Tibial nerve (tissue), 4 donors: ENCODE measurements at regions not wholly inside any gene's neighbourhood (a gene's known extent, or its start where the extent isn't known, plus 50 kb on each side); places are given as distances from the start of the nearest gene placed in this dataset.

Experiments used
- DNase-seq, 2 donors: peaks; one replicate each; pipeline ENCODE4 v3.0.0-alpha.2; 2019; ENCODE audit warnings: low spot score in 2 of 2
- H3K27ac ChIP-seq, 4 donors: fragments of 200-600 bp; sonication (generic) in 3 of 4; one replicate each; pipeline ENCODE4 v1.5.1; 2017 to 2019; ENCODE audit warnings: mild to moderate bottlenecking in 1 of 4
- H3K27me3 ChIP-seq, 2 donors: fragments of 200-600 bp; sonication (generic) in 1 of 2; one replicate each; pipeline versions ENCODE4 v1.5.1 to v1.6.0; 2017 to 2019
- H3K36me3 ChIP-seq, 3 donors: fragments of 200-600 bp; sonication (generic); one replicate each; pipeline ENCODE4 v1.5.1; 2018 to 2019
- H3K4me1 ChIP-seq, 4 donors: fragments of 200-600 bp; sonication (generic) in 3 of 4; one replicate each; pipeline ENCODE4 v1.5.1; 2017 to 2019
- H3K4me3 ChIP-seq, 4 donors: fragments of 200-600 bp; sonication (generic) in 3 of 4; one replicate each; pipeline ENCODE4 v1.5.1; 2017 to 2019; ENCODE audit warnings: mild to moderate bottlenecking in 1 of 4, moderate library complexity in 1 of 4
- H3K9me3 ChIP-seq, 4 donors: fragments of 200-600 bp; sonication (generic) in 3 of 4; one replicate each; pipeline ENCODE4 v1.5.1; 2017 to 2019
- EP300 ChIP-seq, 2 donors: sonication (generic); formaldehyde crosslinking; IDR thresholded peaks; one replicate each; pipeline ENCODE4 v1.6.1; 2017; ENCODE audit warnings: antibody characterized with exemption in 2 of 2, mild to moderate bottlenecking in 1 of 2
- POLR2A ChIP-seq, 2 donors: fragments of 450-650 bp; IDR thresholded peaks; one replicate each; pipeline ENCODE4 v1.6.1; 2017; ENCODE audit warnings: antibody characterized with exemption in 2 of 2, mild to moderate bottlenecking in 2 of 2, moderate library complexity in 2 of 2
- WGBS, 2 donors: methylation state at CpG; one replicate each; pipeline ENCODE4 v1.1.5; 2018; 5-methylcytosine and 5-hydroxymethylcytosine counted together
- TF ChIP-seq, protein P1 (sequence below), 5 experiments: fragments of 200-600 bp in 3 of 5; fragments of 450-650 bp in 2 of 5; sonication (generic) in 3 of 5; IDR thresholded peaks; one replicate each; pipeline ENCODE4 v1.5.1; 2016 to 2019; ENCODE audit warnings: antibody characterized with exemption in 5 of 5, mild to moderate bottlenecking in 3 of 5, moderate library complexity in 2 of 5

GRCh38 chr7:89928451-89928850 is 225.8 kb upstream of the STEAP1 start:
- no peak overlapping the region for H3K27ac ChIP-seq
- TF ChIP-seq POLR2A (IDR thresholded peaks at IDR 0.05) (no peak), EP300 (IDR thresholded peaks at IDR 0.05) (no peak)
- TF ChIP-seq, protein P1, sequence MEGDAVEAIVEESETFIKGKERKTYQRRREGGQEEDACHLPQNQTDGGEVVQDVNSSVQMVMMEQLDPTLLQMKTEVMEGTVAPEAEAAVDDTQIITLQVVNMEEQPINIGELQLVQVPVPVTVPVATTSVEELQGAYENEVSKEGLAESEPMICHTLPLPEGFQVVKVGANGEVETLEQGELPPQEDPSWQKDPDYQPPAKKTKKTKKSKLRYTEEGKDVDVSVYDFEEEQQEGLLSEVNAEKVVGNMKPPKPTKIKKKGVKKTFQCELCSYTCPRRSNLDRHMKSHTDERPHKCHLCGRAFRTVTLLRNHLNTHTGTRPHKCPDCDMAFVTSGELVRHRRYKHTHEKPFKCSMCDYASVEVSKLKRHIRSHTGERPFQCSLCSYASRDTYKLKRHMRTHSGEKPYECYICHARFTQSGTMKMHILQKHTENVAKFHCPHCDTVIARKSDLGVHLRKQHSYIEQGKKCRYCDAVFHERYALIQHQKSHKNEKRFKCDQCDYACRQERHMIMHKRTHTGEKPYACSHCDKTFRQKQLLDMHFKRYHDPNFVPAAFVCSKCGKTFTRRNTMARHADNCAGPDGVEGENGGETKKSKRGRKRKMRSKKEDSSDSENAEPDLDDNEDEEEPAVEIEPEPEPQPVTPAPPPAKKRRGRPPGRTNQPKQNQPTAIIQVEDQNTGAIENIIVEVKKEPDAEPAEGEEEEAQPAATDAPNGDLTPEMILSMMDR (IDR thresholded peaks at IDR 0.05) = no peak
- H3K27me3 ChIP-seq = no peaks in the 10 kb centered on the region
- no peaks in the 10 kb centered on the region for H3K9me3 ChIP-seq
- no peak overlapping the region for H3K4me3 ChIP-seq
- H3K4me1 ChIP-seq = no peaks in the 10 kb centered on the region
- DNase-seq = no peak
- H3K36me3 ChIP-seq = no peaks in the 10 kb centered on the region
- WGBS, 2 donors = 93 to 95% methylated on average over 1 of the region's 1 CpG

- H3K4me1 ChIP-seq = no peaks in the 10 kb centered on the region
- 17 to 18% methylated on average over 1 of the region's 1 CpG for WGBS, 2 donors
- DNase-seq = no peak
- no peak overlapping the region for H3K4me3 ChIP-seq
- no peaks in the 10 kb centered on the region for H3K36me3 ChIP-seq
- no peaks in the 10 kb centered on the region for H3K9me3 ChIP-seq
- H3K27me3 ChIP-seq = no peaks in the 10 kb centered on the region
- TF ChIP-seq EP300 (IDR thresholded peaks at IDR 0.05) (no peak), POLR2A (IDR thresholded peaks at IDR 0.05) (no peak)
- TF ChIP-seq, protein P1 (IDR thresholded peaks at IDR 0.05) = no peak
- no peak overlapping the region for H3K27ac ChIP-seq
Observed at GRCh38 chr7:89934101-89934500, 220.2 kb upstream of the STEAP1 start.

DNA sequence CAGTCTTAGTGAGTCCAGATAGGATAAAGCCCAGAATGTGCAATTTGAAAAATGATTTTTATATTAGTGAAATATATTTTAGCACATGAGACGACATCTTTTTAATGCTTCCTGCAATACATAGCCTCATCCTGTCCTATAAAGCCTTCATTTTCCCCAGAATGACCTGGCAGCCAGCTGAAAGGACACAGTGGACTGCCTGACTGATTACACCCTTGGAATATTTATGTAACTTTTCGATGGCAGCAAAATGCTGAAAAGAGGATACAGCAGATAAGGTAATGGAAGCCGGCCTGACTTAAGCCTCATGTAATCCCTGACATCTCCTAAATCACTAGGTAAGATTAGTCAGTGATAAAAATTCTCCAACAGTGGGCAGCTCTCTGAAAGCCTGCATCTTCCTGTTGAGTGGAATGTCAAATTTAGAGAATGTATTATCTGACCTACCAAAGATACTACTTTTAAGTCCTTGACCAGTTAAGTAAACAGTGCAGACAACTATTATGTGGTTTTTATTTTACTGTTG is 210.7 kb upstream of the STEAP1 start:
- Histone ChIP-seq H3K36me3 (no peaks in the 10 kb centered on the region), H3K4me3 (no peak overlapping the region), H3K9me3 (no peaks in the 10 kb centered on the region), H3K4me1 (no peaks in the 10 kb centered on the region), H3K27me3 (no peaks in the 10 kb centered on the region), H3K27ac (no peak overlapping the region)
- TF ChIP-seq, protein P1 (IDR thresholded peaks at IDR 0.05) = no peak
- TF ChIP-seq EP300 (IDR thresholded peaks at IDR 0.05) (no peak), POLR2A (IDR thresholded peaks at IDR 0.05) (no peak)
- WGBS, 2 donors = 57 to 66% methylated on average over 3 of the region's 3 CpGs
- no peak for DNase-seq

DNA sequence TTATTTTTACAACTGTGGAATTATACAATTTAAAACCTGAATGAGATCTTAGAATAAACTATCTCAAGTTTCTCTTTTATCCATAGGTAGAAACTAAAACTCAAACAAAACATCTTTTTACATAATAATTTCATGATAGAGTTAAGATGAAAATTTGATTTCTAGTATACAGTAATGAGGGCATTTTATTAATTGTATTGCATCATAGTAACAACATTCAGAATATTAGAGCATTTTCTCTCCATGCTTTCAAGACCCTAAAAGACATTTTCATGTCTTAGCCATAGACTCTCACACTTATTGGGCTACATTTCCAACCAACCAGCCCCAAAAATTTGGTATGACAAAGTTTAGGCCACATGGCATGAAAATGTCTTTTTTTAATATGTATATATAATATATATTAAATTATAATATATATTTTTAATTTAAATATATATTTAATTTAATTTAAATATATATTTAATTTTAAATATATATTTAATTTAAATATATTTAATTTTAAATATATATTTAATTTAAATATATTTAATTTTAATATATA is 195.7 kb upstream of the STEAP1 start:
- Histone ChIP-seq H3K27me3 (no peaks in the 10 kb centered on the region), H3K4me3 (no peak overlapping the region), H3K4me1 (no peaks in the 10 kb centered on the region), H3K27ac (no peak overlapping the region), H3K36me3 (no peaks in the 10 kb centered on the region), H3K9me3 (peaks cover 0 to 10% (median 0%) of the 10 kb centered on the region in 4 donors)
- DNase-seq = no peak
- TF ChIP-seq, protein P1 (IDR thresholded peaks at IDR 0.05) = no peak
- TF ChIP-seq POLR2A (IDR thresholded peaks at IDR 0.05) (no peak), EP300 (IDR thresholded peaks at IDR 0.05) (no peak)

- no peaks in the 10 kb centered on the region for H3K4me1 ChIP-seq
Observed at GRCh38 chr7:89966067-89966664, 188.1 kb upstream of the STEAP1 start.

More at GRCh38 chr7:89966067-89966664, 188.1 kb upstream of the STEAP1 start:
- TF ChIP-seq, protein P1 (IDR thresholded peaks at IDR 0.05) = no peak
- TF ChIP-seq EP300 (IDR thresholded peaks at IDR 0.05) (no peak), POLR2A (IDR thresholded peaks at IDR 0.05) (no peak)
- no peak for DNase-seq
- no peaks in the 10 kb centered on the region for H3K36me3 ChIP-seq
- no peaks in the 10 kb centered on the region for H3K27me3 ChIP-seq
- H3K27ac ChIP-seq = no peak overlapping the region
- 68 to 70% methylated on average over 4 of the region's 4 CpGs for WGBS, 2 donors
- H3K4me3 ChIP-seq = no peak overlapping the region
- no peaks in the 10 kb centered on the region for H3K9me3 ChIP-seq
